Epidermal melanocyte (primary cell): ENCODE measurements at regions not wholly inside any gene's neighbourhood (a gene's known extent, or its start where the extent isn't known, plus 50 kb on each side); places are given as distances from the start of the nearest gene placed in this dataset.

ENCODE experiments used
- DNase-seq: peaks from one replicate; pipeline ENCODE4 v3.0.0; 2011; ENCODE audit warnings: low spot score; ENCODE audit not compliant: insufficient read length

DNA sequence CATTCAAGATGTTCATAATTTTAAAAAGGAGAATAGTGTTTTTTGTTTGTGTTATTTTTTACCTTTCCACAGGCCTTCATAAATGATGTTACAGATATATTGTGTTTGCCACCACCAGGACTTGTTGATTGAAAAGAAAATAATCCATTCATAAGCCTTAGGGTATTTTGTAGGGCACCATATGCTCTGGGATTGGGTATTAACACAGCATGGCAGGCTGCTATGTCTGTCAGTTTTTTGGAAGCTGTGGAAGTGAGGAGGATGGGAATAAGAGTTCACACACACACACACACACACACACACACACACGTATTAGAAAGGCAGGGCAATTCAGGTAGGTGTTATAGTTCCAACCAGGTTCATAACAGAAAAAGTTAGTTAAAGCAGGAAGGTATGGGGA, 237.9 kb downstream of the HDGFL1 start:
- no peak for DNase-seq

DNA sequence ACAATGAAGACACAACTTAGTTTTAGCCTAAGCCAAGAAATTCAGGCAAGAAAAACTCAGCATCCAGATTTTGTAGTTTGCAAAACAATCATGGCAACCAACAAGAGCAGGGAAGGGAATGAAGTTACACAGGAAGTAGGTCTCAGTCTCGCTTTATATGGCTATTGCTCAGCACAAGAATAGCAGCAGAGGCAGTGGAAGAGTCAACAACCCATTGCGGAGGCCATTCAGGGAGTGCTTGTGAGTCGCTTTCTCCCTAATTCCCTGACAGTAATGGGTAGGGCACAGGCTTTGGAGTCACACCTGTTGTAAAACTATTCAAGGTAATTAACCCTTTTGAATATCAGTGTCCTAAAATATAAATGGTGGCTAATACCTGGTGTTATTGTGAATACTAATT, 238.5 kb downstream of the HDGFL1 start:
- DNase-seq = no peak

DNA sequence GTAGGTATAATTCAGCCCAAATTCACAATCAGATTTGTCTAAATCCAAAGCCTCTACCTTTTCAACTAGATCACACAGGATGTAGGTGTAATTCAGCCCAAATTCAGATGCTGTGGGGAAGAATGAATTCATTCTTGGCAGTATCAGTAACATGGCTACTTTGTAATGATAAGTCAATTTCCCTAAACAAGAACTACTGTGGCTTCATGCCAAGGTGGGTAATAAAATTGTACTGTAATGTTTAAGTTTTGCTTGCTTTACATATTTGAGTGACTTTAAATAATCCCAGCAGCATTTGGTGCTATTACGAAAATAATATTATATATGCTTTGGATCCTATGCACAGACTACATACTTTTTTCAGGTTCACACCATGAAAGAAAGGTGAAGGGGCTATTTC, 239.1 kb downstream of the HDGFL1 start:
- no peak for DNase-seq

DNA sequence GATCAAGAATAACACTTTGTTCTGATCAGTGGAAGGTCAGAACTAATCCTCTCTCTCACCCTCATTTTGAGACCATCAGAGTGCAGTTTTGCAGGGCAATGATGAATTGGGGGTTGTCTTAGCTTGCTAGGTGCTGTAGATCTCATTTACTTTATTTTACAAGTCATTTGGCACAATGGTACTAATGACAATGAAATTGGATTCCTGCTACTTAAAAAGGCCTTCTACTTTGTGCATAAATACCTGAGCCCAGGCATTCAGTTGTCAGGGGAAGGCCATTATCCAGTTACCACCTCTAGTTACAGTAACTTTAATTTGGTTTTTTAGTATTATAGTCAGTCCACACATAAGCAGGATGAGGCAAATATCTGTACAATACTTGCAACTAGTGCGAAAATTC, 240.0 kb downstream of the HDGFL1 start:
- DNase-seq = no peak

DNA sequence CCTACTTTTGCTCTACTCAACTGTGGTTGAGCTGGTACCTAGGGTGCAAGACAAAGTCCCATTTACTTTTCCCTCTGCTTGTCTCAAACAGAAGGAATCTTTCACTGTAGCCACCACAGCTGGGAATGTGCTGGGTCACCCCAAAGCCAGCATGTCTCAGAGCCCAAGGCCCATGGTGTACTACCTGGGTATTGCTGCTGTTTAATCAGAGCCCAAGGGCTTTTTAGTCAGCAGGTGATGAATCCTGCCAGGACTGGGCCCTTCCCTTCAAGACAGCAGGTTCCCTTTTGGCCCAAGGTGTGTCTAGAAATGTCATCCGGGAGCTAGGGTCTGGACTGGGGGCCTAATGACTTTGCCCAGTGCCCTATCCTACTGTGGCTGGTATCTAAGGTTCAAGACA, 249.8 kb downstream of the HDGFL1 start:
- no peak for DNase-seq

DNA sequence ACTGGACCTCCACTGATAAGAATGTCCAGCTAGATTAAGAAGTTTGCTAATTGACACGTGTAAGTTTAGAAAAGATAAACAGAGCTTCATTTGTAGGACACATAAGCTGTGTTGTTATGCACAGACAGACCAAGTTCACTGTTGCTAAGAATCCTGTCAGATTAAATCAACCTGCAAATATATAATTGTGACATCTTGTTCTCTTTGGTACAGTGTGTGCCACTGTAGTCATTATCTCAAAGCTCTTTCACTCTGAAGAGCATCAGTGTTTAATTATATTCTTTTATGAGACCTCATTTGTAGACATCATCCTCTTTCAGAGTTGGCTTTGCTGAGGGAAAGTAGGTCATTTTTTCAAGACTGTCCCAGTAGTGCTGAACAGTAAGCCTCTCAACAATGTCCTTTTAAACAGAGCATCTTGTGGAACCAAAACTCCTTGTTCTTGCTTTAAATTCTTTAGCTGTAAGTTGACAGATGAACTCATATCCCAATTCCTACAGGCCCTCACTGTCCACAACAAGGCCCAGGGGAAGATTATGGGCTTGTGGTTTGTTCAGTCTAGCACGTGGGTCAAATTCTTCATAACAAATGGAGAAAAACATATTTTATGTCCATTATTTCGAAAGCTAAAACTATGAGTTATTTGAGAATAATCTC, 252.4 kb downstream of the HDGFL1 start:
- DNase-seq = no peak

DNA sequence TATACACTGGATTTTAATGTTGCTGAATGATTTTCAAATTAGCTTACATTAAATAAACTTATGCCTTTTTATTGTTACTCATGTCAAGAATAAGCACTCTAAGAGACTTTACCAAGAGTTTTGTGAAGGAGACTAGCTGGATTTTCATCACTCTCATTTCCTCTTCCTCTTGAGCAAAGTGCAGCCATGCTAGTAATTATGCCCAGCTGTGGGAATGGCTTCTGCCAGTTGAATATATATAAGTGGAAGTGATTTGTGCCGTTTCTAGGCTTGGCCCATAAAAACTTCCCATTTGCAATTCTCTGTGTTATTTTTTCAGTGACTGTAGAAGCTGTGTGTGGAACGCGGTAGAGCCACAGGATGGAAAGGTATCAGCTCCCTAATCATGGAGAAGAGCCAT, 255.8 kb downstream of the HDGFL1 start:
- DNase-seq = no peak

DNA sequence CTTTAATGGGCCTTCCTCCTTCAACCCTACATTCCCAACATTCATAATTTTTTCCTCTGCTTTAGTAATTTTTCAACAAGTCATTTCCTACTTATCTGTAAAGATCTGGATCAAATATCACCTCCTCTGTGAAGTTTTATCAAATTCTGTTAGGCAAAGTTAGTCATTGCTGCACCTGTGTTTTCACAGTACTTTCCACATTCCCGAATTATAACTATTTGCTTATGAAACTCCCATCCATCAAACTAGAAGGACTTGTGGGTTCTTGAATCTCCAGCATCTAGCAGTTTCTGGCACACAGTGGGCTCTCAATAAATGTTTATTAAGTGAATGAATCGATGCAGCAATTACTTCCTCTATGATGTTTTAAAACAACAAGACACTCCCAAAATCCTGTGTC, 257.6 kb downstream of the HDGFL1 start:
- no peak for DNase-seq

DNA sequence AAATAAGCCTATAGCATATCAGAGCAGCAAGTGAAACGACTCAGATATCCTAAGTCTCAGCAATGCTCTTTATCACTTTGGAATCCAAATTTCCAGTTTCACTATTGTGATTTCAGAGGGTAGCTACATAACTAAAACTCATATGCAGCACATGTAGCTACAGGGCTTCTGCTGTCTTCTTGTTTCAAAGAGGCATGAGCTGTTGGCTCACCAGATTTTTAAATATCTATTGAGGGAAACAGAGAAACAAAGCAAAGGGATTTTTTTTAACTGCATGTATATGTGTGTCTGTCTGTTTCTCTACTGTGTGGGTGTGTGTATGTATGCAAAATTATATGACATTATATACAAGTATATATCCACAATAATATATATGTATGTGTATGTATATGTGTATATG, 258.4 kb downstream of the HDGFL1 start:
- no peak for DNase-seq

DNA sequence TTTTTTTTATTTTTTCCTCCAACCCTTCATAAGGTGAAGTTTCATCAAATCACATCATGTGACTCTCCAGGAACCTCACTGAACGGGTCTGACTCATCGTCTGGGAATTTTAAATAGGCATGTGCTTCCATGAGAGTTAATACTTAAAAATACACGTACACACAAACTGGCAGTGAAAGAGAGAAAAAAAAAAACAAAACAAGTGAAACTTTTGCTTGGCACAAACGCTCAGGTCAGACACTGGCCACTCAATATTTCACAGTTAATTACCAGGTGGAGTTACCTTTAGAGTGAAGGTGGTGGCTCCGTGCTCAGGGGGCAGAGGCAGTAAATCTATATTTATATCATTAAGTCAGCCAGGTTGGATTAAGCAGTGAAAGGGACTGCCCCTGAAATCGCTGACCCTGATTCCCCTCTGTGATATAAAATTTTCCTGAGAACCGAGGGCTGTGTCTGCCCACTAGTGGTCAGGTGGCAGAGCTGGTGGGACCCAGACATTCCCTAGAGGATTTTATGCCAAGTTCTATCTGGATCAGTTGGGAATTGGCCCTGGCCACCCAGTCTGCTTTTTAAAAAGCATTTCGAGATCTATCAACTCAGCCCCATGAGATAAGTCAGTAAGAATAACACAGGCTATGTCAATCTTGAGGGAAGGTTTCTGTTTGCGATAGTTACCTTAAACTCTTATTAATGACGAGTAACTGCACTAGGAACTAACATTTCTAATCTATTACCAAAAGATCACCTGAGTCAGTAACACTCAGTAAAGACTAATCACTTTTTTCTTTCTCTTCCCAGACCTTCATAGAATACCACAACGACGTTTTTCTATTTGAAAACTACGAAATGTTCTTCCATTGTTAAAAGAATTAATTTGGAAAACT, 259.1 kb downstream of the HDGFL1 start:
- DNase-seq = peak; percentile 76

DNA sequence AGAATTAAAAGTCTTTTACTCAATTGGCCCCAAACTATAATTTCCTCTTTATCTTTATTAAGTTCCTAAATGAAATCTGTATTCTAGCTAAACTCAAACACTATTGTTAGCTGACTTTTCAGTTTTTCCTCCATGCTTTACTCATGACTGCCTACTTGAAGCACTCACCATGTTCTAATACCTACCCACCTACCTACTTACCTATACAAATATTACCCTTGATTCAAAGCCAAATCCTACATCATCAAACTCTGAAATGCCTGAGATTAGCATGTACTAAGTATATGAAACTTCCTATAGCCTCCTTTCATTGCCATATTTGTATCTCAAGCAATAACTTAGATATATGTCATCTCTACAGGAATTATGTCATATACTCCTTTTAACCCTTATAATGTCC, 259.7 kb downstream of the HDGFL1 start:
- no peak for DNase-seq

DNA sequence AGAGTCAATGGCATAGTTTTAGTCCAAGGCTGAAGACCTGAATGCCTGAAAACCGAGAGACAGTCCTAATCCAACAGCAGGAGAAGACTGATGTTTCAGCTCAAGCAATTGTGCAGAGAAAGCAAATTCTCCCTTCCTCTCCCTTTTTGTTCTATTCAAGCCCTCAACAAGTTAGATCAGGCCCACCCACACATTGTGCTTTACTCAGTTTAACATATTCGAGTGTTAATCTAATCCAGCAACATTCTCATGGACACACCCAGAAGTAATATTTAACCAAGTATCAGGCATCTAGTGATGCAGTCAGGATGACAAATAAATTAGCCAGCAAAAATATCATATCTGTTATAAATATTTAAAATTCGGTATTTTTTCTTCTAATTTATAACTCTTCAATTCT, 261.1 kb downstream of the HDGFL1 start:
- DNase-seq = no peak

DNA sequence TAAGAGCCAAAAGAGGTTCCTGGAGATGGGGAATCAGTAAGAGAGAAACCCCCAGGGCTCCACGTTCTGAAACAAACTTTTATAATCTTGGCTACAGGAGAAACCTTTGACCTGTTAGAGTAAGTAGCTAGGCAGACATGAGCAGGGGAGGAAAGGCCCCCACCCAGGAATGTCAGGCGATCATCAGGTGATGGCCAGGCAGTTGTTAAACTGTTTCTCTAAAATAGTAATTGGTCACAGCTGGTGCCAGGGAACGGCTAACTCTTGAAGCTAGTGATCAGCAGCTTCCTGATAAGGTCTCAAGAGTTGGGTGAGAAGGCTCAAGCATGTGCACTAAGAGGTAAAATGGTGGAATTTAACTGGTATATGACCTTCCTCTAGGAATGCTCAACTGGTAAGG, 263.8 kb downstream of the HDGFL1 start:
- DNase-seq = no peak

DNA sequence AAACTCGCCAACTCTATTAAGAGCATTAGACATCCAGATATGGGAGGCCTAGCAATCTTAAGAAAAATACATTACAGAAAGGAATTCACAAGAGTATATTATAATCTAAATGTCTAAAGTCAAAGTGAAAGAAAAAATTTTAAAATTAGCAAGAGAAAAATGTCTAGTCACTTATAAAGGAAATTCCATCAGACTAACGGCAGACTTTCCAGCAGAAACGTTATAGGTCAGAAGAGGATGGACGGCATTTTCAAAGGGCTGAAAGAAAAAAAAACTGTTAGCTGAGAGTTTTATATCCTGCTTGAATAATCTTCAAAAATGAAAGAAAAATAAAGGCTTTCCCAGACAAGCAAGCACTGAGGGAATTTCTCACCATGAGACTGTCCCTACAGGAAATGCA, 269.0 kb downstream of the HDGFL1 start:
- no peak for DNase-seq

DNA sequence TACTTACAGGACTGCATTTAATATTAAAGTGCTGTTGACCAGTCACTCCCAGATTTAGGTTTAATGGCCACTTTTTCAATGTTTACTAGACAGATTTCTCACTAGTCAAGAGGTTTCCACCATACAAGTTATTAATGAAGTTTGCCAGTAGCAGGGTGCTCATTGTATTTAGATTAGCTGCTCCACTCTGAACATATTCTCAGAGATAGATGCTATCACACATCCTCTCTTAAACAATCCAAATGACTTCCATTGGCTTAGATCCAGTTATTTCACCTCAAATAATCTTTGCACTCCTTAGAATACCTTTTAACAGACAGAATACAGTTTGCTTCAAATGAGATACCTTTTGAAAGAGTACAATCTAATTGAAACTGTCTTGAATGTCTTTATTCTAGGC, 276.1 kb downstream of the HDGFL1 start:
- no peak for DNase-seq

DNA sequence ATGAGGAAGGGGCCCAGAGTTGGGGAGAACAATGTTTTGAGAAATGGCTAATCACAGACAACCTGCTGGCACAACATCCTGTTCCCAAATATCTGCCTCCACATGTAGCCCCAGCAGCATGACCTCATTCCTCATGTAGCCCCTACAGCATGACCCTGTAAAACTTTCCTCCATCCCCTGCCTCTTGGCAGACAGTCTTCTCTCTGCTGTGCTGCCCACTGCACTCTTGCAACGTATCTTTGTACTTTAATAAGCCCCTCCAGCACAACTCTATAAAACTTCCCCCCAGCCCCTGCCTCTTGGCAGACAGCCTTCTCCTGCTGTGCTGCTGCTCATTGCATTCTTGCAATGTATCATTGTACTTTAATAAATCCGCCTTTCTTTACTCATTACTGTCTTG, 278.8 kb downstream of the HDGFL1 start:
- no peak for DNase-seq

DNA sequence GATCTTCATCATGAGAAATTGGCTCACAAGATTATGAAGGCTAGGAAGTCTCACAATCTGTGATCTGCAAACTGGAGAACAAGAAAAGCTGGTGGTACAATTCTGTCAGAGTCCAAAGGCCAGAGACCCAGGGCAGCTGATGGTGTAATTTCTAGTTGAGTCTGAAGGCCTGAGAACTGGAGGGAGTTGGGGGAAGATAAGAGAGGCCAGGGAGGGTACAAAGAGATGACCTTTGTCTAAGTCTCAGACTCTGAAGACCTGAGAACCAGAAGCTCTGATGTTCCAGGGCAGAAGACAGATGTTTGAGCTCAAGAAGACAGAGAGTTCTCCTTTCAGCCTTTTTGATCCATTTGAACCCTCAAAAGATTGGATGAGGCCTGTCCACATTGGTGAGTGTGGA, 280.6 kb downstream of the HDGFL1 start:
- no peak for DNase-seq

DNA sequence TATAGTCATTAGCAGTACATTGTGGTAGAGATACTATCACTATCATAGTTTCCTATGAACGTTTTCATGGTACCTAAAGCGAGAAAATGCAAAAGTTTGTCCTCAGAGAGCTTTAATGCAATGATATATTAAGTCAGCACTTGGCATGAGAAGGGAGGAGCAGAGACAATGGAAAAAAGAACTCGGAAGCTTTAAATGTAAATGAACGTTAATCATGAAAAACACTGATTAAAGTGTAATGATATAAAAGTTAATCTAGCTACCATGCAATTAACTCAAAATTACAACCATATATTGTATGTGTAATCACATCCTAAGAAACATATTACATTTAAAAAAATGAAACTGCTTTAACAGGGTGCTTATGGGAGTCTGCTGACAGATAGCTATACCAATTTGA, 282.7 kb downstream of the HDGFL1 start:
- no peak for DNase-seq

DNA sequence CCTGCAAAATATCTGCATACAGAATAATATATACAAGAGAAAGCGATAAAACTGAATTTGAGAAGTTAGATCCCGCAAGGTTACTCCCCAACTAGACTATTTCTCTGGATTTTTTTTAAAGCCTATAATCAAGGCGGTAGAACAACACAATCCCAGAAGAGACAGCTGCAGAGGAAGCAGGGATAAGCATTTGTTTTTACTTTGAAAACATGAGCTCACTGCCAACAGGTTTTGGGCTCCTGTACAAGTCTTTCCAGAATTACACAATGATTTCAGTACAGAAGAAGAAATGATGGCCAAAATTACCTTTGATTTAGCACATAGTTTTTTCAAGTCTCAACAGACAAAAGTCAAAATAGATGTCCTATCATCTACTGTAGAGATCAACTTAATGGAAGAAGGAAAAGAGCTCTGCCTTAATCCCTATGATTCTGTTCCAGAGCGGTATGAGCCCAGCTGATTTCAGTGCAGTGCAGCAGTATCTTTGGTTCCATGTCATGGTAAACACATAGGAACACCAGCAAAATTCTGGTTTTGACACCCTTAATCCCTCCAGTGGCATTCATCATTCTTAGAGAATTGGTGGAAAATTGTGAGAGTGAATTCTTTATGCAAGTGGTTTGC, 304.3 kb downstream of the HDGFL1 start:
- DNase-seq = no peak

DNA sequence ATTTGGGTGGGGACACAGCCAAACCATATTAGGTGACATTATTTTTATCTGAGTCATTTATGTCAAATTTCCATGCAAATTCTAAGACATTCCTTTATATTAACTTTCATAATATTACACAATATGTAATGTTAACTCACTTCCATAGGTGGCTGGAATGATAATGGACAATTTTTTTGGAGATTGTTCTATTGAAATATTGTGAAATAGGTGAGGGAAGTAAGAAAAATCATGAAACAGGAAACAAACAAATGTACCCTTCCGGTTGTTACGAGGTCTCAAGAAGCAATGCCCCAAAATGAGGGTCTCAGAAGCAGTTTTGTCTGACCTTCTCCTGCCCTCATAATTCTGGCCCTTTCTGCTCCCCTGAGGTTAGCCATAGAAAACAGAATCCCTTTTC, 306.5 kb downstream of the HDGFL1 start:
- no peak for DNase-seq

DNA sequence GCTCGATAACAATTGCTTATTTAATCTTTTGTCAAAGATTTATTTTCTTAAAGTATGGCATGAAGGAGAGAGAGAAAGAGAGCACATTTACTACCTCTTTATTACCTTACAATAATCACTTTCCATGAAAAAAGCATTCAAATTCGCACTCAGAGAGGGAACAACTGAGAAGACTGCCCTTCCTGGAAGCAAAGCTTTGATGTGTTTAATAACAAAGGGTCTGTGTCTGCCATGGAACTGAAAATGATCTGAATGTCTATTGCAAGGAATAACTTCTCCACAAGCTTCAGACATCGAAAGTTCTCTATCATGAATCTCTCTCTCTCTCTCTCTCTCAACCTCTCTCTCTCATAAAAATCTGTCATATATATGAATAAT, 308.9 kb downstream of the HDGFL1 start:
- no peak for DNase-seq

DNA sequence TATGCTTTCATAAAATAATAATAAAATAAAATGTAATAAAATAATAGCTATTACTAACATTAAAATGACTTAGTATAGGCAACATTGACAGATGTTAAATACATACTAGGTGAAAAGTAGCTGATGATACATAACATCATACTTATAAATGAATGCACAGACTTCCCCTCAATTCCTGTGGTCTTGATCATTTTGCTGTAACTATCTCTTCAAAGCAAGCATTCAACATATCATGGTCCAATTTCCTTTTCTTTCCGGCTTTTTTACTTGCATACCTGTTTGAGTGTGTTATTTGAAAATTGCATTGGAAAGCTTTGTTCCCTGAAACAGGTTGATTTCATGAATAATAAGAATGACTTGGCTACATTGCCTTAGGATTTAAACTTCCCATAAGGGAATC, 309.3 kb downstream of the HDGFL1 start:
- DNase-seq = no peak
